HG03108 (cell line): ENCODE measurements at regions not wholly inside any gene's neighbourhood (a gene's known extent, or its start where the extent isn't known, plus 50 kb on each side); places are given as distances from the start of the nearest gene placed in this dataset.
"Not testable (repeated sequence)": the region's sequence is repeated elsewhere in the genome, so short reads cannot be mapped to it uniquely, and the experiment has no call there.

ENCODE experiments used
- ATAC-seq: cut with Tn5 transposase; IDR thresholded peaks from one replicate; pipeline ENCODE4 v1.9.1; 2021; ENCODE audit warnings: moderate library complexity; ENCODE audit not compliant: unreplicated experiment

GRCh38 chr12:47312808-47313426 lies 233.2 kb upstream of the AMIGO2 start:
- ATAC-seq: peak; percentile 86

GRCh38 chr12:47312147-47312546 lies 232.4 kb upstream of the AMIGO2 start:
- ATAC-seq: no peak

- ATAC-seq: no peak
Measured at GRCh38 chr12:47311568-47311967, 231.8 kb upstream of the AMIGO2 start.

GRCh38 chr12:47311010-47311409 lies 231.3 kb upstream of the AMIGO2 start:
- no peak for ATAC-seq

- no peak for ATAC-seq
Measured at GRCh38 chr12:47308672-47309071, 228.9 kb upstream of the AMIGO2 start.

- peak; percentile 90 for ATAC-seq
Measured at GRCh38 chr12:47307680-47308399, 228.1 kb upstream of the AMIGO2 start.

GRCh38 chr12:47306773-47307679 lies 227.3 kb upstream of the AMIGO2 start:
- ATAC-seq: not testable (repeated sequence)

- ATAC-seq: no peak
Measured at GRCh38 chr12:47306130-47306529, 226.4 kb upstream of the AMIGO2 start.

- no peak for ATAC-seq
Measured at GRCh38 chr12:47305464-47305863, 225.7 kb upstream of the AMIGO2 start.

- no peak for ATAC-seq
Measured at GRCh38 chr12:47303995-47304560, 224.3 kb upstream of the AMIGO2 start.

GRCh38 chr12:47303207-47303606 lies 223.4 kb upstream of the AMIGO2 start:
- ATAC-seq: no peak

GRCh38 chr12:47302111-47302671 lies 222.4 kb upstream of the AMIGO2 start:
- ATAC-seq: peak; percentile 51

GRCh38 chr12:47299586-47299985 lies 219.8 kb upstream of the AMIGO2 start:
- no peak for ATAC-seq

- no peak for ATAC-seq
Measured at GRCh38 chr12:47297993-47298392, 218.2 kb upstream of the AMIGO2 start.

- ATAC-seq: no peak
Measured at GRCh38 chr12:47296828-47297227, 217.1 kb upstream of the AMIGO2 start.

GRCh38 chr12:47293406-47293805 lies 213.6 kb upstream of the AMIGO2 start:
- no peak for ATAC-seq

GRCh38 chr12:47286676-47287075 lies 206.9 kb upstream of the AMIGO2 start:
- ATAC-seq: no peak
